IMR-90 (cell line): ENCODE measurements at regions not wholly inside any gene's neighbourhood (a gene's known extent, or its start where the extent isn't known, plus 50 kb on each side); places are given as distances from the start of the nearest gene placed in this dataset.
A peak's percentile ranks its signal among the peaks of the same experiment; 100 is the strongest.

Source experiments
- ATAC-seq: fragments of 200-7000 bp; cut with Tn5 transposase; 2 replicates; pipeline ENCODE4 v1.9.1; 2020; ENCODE audit warnings: low read depth, mild to moderate bottlenecking, moderate library complexity
- BruUV-seq: library from RNA; stranded (reverse); fragments of 400-500 nt; replicated peaks from 2 replicates; lab custom pipeline; 2021; lab: Mats Ljungman, UMichigan
- CTCF ChIA-PET: fragments of 300-600 bp; formaldehyde crosslinking; extraction: SDS; loops from one replicate; lab custom pipeline; 2021; ENCODE audit warnings: antibody characterized with exemption; lab: Yijun Ruan, JAX
- POLR2A ChIA-PET: fragments of 300-600 bp; sonication (Branson Sonifier 250); formaldehyde crosslinking; loops from one replicate; lab custom pipeline; 2022; ENCODE audit warnings: antibody characterized with exemption; ENCODE audit not compliant: unreplicated experiment; lab: Charles Lee
- DNase-seq: peaks from one replicate; pipeline ENCODE4 v3.0.0; 2013
- H2AFZ ChIP-seq: replicated peaks from 2 replicates; pipeline ENCODE3; 2013; ENCODE audit warnings: low read length, mild to moderate bottlenecking; ENCODE audit not compliant: poor library complexity
- H2AK5ac ChIP-seq: 2 replicates; pipeline ENCODE4 v1.6.1; 2013; ENCODE audit warnings: low read depth, low read length, inconsistent platforms
- H2AK9ac ChIP-seq: replicated peaks from 2 replicates; pipeline ENCODE3; 2013; ENCODE audit warnings: mild to moderate bottlenecking, low read depth, low read length, moderate library complexity; ENCODE audit not compliant: poor library complexity
- H2BK120ac ChIP-seq: 2 replicates; pipeline ENCODE4 v1.6.1; 2013; ENCODE audit warnings: low read depth, low read length, inconsistent platforms
- H2BK15ac ChIP-seq: 3 replicates; pipeline ENCODE4 v1.6.1; 2013; ENCODE audit warnings: low read depth, low read length, inconsistent platforms
- H2BK20ac ChIP-seq: 2 replicates; pipeline ENCODE4 v1.6.1; 2013; ENCODE audit warnings: low read depth, mild to moderate bottlenecking, inconsistent platforms, low read length, moderate library complexity
- H2BK5ac ChIP-seq: 2 replicates; pipeline ENCODE4 v1.6.1; 2013; ENCODE audit warnings: mild to moderate bottlenecking, low read depth, low read length, inconsistent platforms; ENCODE audit not compliant: poor library complexity, severe bottlenecking
- H3K14ac ChIP-seq: replicated peaks from 2 replicates; pipeline ENCODE4 v1.6.1; 2013; ENCODE audit warnings: low read depth, low read length, inconsistent platforms
- H3K18ac ChIP-seq: 2 replicates; pipeline ENCODE4 v1.6.1; 2013; ENCODE audit warnings: low read depth, low read length, control low read depth
- H3K23ac ChIP-seq: 2 replicates; pipeline ENCODE4 v1.6.1; 2013; ENCODE audit warnings: low read depth, low read length, inconsistent platforms
- H3K27ac ChIP-seq: 2 replicates; pipeline ENCODE4 v1.5.1; 2013; ENCODE audit warnings: mild to moderate bottlenecking, control low read depth, low read length; ENCODE audit not compliant: insufficient read depth
- H3K27me3 ChIP-seq: 2 replicates; pipeline ENCODE4 v1.6.1; 2013; ENCODE audit warnings: low read length; ENCODE audit not compliant: control insufficient read depth, insufficient read depth
- H3K36me3 ChIP-seq: 2 replicates; pipeline ENCODE4 v1.6.1; 2013; ENCODE audit warnings: low read length, mixed read lengths; ENCODE audit not compliant: control insufficient read depth, insufficient read depth
- H3K4ac ChIP-seq: 2 replicates; pipeline ENCODE4 v1.6.1; 2013; ENCODE audit warnings: low read depth, low read length, inconsistent platforms
- H3K4me1 ChIP-seq: 2 replicates; pipeline ENCODE4 v1.6.1; 2013; ENCODE audit warnings: low read length, mixed read lengths; ENCODE audit not compliant: control insufficient read depth, insufficient read depth
- H3K4me2 ChIP-seq: 2 replicates; pipeline ENCODE4 v1.6.1; 2013; ENCODE audit warnings: low read depth, mild to moderate bottlenecking, control low read depth, low read length, moderate library complexity
- H3K4me3 ChIP-seq: 2 replicates; pipeline ENCODE4 v1.5.1; 2013; ENCODE audit warnings: low read depth, mild to moderate bottlenecking, control low read depth, low read length, moderate library complexity; ENCODE audit not compliant: insufficient read depth
- H3K56ac ChIP-seq: 2 replicates; pipeline ENCODE4 v1.6.1; 2013; ENCODE audit warnings: low read length, inconsistent platforms; ENCODE audit not compliant: insufficient read depth; ENCODE audit errors: extremely low read depth
- H3K79me1 ChIP-seq, 2 experiments: 2 replicates each; pipeline ENCODE4 v1.6.1; 2013; ENCODE audit warnings: low read length in 2 of 2, inconsistent platforms in 1 of 2, low read depth in 1 of 2
- H3K9ac ChIP-seq: 2 replicates; pipeline ENCODE4 v1.6.1; 2013; ENCODE audit warnings: low read depth, low read length, control low read depth
- H3K9me1 ChIP-seq: 2 replicates; pipeline ENCODE4 v1.6.1; 2013; ENCODE audit warnings: low read length, inconsistent platforms; ENCODE audit not compliant: insufficient read depth
- H3K9me3 ChIP-seq: 2 replicates; pipeline ENCODE4 v1.6.1; 2013; ENCODE audit warnings: low read length; ENCODE audit not compliant: control insufficient read depth, insufficient read depth
- H4K20me1 ChIP-seq: 2 replicates; pipeline ENCODE4 v1.6.1; 2013; ENCODE audit warnings: low read length, inconsistent platforms; ENCODE audit not compliant: insufficient read depth
- H4K5ac ChIP-seq: 2 replicates; pipeline ENCODE4 v1.6.1; 2013; ENCODE audit warnings: mild to moderate bottlenecking, low read depth, low read length, control low read depth
- H4K8ac ChIP-seq, 2 experiments: 2 replicates each; pipeline ENCODE4 v1.6.1; 2013; ENCODE audit warnings: low read depth in 2 of 2, low read length in 2 of 2, control low read depth in 1 of 2, inconsistent platforms in 1 of 2
- H4K91ac ChIP-seq: 2 replicates; pipeline ENCODE4 v1.6.1; 2013; ENCODE audit warnings: low read depth, low read length, inconsistent platforms; ENCODE audit not compliant: insufficient read depth
- CHD1 ChIP-seq: IDR thresholded peaks from 2 replicates; pipeline ENCODE4 v1.6.1; 2012; ENCODE audit warnings: low read depth, low read length, improper control_type of control experiment
- FOS ChIP-seq: fragments of 150-350 bp; IDR thresholded peaks from 2 replicates; pipeline ENCODE4 v1.6.1; 2016; ENCODE audit warnings: low read depth, low read length
- POLR2A ChIP-seq: IDR thresholded peaks from 2 replicates; pipeline ENCODE4 v1.6.1; 2012; ENCODE audit warnings: mild to moderate bottlenecking, low read depth, low read length
- RAD21 ChIP-seq: IDR thresholded peaks from 2 replicates; pipeline ENCODE4 v1.6.1; 2012; ENCODE audit warnings: low read length, improper control_type of control experiment
- RFX5 ChIP-seq: IDR thresholded peaks from 2 replicates; pipeline ENCODE4 v1.8.0; 2012; ENCODE audit warnings: low read depth, mild to moderate bottlenecking, low read length, moderate library complexity
- WGBS, 2 experiments: methylation state at CpG; one replicate each; pipeline versions ENCODE4 v1.1.5 to v1.1.7; 2013; ENCODE audit warnings: missing lambda C conversion rate in 2 of 2; ENCODE audit not compliant: insufficient read length in 1 of 2; ENCODE audit errors: extremely low coverage in 2 of 2; 5-methylcytosine and 5-hydroxymethylcytosine counted together
- dilution Hi-C: fragments of 300-500 bp; cut with HindIII; formaldehyde crosslinking; loops from one replicate; pipeline ENCODE4 v1.14.3; 2018; ENCODE audit warnings: low sequenced_read_pairs; ENCODE audit not compliant: unreplicated experiment
- in situ Hi-C: fragments of 300-500 bp; cut with MboI; formaldehyde crosslinking; loops from 3 replicates; pipeline ENCODE4 v1.14.3; 2019; ENCODE audit warnings: low sequenced_read_pairs, inconsistent platforms, mixed read lengths
- intact Hi-C: fragments of 100-400 bp; cut with micrococcal nuclease; formaldehyde crosslinking; loops from 2 replicates; pipeline ENCODE4 v1.10.0; 2022
- TF ChIP-seq, protein P1 (sequence below): fragments of 150-350 bp; IDR thresholded peaks from 2 replicates; pipeline ENCODE4 v1.6.1; 2016; ENCODE audit warnings: low read depth, mild to moderate bottlenecking, low read length, moderate library complexity, borderline replicate concordance

DNA sequence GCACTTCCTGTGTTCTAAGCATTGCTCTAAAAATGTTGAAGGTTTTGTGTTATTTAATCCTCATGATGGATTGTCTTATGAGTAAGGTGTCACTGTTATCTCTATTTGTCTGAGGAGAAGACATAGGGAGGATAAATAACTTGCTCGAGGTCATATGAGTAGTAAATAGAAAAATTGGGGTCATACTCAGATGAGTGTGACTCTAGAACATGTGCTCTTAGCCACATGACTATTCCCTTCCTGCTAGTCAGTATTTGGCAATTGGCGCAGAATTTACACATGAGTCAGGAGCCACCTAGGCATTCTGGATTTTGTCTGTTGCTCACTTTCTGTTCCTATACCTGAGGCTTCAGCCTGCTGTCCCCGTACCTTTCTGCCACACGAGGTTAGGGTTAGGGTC lies 234.6 kb upstream of the CD180 start:
- Histone ChIP-seq H3K18ac (no peak overlapping the region), H3K36me3 (no peaks in the 10 kb centered on the region), H2BK15ac (no peak overlapping the region), H2BK120ac (no peak overlapping the region), H3K4me1 (peaks cover 4% of the 10 kb centered on the region), H3K9me1 (no peaks in the 10 kb centered on the region; the same call in 1 of the 2 replicates), H2AK9ac (peak overlapping the region; percentile 32), H3K9me3 (no peaks in the 10 kb centered on the region), H4K20me1 (no peaks in the 10 kb centered on the region), H3K4ac (no peak overlapping the region), H4K8ac (no peak overlapping the region), H3K23ac (no peak overlapping the region), H3K4me3 (no peak overlapping the region), H2AK5ac (no peak overlapping the region), H4K5ac (no peak overlapping the region), H2BK5ac (no peak overlapping the region), H3K14ac (no peak overlapping the region), H4K91ac (no peak overlapping the region), H3K27ac (no peak overlapping the region), H3K56ac (no peak overlapping the region), H3K4me2 (no peak overlapping the region), H3K27me3 (no peaks in the 10 kb centered on the region), H3K9ac (no peak overlapping the region), H3K79me1 (no peaks in the 10 kb centered on the region), H2AFZ (no peak overlapping the region), H2BK20ac (no peak overlapping the region)
- DNase-seq (no peak), ATAC-seq (no peak)
- no CpG with 5 or more reads among the region's 4 CpGs for WGBS, 2 experiments
- TF ChIP-seq POLR2A (no peak), CHD1 (no peak), RAD21 (no peak), FOS (no peak), RFX5 (no peak)
- TF ChIP-seq, protein P1, sequence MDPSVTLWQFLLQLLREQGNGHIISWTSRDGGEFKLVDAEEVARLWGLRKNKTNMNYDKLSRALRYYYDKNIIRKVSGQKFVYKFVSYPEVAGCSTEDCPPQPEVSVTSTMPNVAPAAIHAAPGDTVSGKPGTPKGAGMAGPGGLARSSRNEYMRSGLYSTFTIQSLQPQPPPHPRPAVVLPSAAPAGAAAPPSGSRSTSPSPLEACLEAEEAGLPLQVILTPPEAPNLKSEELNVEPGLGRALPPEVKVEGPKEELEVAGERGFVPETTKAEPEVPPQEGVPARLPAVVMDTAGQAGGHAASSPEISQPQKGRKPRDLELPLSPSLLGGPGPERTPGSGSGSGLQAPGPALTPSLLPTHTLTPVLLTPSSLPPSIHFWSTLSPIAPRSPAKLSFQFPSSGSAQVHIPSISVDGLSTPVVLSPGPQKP = no peak
- ChIA-PET POLR2A (no interaction called here), CTCF (no interaction called here)
- no TSS peak for BruUV-seq
- intact Hi-C loops (no loop called here), dilution Hi-C loops (no loop called here), in situ Hi-C loops (no loop called here)
